Activated CD4-positive, alpha-beta T cell treated with anti-CD3 and anti-CD28 coated beads, Interleukin-2, amount 50 U/mL, for 16 hours (primary cell): ENCODE measurements at regions not wholly inside any gene's neighbourhood (a gene's known extent, or its start where the extent isn't known, plus 50 kb on each side); places are given as distances from the start of the nearest gene placed in this dataset.

Experiments
- DNase-seq: peaks from one replicate; pipeline ENCODE4 v3.0.0-alpha.2; 2020

DNA sequence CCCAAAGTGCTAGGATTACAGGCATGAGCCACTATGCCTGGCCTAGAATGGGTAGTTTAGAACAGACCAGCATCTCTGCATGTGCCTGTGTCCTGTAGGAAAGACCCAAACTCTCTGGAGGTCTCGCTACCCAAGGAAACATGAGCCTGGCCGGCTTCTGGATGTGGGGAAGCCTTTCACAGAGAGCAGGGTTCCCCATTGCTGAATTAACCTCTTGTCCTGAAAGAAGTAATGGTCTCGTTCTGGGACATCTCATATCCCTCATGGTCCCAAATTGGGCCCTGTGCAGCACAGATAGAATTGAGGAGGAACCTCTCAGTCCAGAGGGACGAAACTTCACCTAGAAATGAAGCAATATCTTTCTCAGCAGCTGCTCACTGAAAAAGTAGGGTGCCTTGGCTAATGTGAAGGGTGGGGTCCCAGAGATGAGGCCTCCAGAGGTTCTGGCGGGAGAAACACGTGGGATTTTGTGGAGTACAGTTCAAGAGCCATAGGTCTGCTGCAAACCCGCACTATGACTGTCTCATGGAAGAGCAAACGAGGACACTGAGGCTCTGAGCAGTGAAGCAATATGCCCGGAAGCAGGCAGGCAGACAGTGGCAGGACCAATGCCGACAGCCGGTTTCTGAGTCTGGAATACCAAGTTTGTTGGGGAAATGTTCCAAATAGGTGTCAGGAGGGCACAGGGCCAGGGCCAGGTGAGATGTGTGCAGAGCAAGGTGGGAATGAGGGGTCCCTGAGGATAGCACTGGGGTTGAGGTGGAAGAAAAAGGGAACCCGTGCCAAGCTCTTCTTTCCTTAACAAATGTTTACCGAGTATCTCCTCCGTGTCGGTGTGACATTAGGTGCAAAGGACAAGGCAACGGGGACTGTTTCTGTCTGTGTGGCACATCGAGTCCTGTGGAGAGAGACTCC, 121.0 kb upstream of the TWIST2 start:
- no peak for DNase-seq

GRCh38 chr2:238727585-238728329, 120.1 kb upstream of the TWIST2 start:
- DNase-seq = no peak

GRCh38 chr2:238728330-238729260, 119.3 kb upstream of the TWIST2 start:
- no peak for DNase-seq

DNA sequence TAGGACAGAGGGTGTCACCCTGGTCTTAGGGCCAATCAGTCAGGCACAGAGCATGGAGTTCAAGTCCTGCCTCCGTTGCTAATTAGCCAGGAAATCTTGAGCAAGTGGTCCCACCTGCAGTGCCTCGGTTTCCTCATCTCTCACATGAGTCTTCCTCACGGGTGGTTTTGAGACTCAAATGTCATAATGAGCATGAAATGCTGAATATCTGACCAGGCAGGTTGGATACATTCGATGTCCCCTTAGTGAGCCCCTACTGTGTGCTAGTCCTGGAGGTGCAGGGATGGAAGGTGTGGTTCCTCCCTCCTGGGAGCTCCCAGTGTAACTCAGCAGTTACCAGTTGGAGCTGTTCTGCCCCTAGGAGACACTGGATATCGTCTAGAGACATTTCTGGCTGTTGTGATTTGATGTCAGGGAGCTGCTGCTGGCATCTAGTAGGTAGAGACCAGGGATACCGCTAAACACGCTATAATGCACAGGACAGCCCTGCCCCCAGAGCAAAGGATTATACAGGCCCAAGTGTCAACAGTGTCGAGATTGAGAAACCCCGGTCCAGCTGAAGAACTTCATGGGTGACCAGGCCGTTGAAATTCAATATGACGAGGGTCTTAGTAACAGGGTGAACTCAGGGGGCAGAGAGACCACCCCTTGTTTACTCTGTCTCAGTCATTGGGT, 118.5 kb upstream of the TWIST2 start:
- DNase-seq = no peak

GRCh38 chr2:238730001-238730669, 117.8 kb upstream of the TWIST2 start:
- DNase-seq = no peak

GRCh38 chr2:238730881-238731280, 117.0 kb upstream of the TWIST2 start:
- no peak for DNase-seq

GRCh38 chr2:238731961-238732360, 115.9 kb upstream of the TWIST2 start:
- DNase-seq = no peak

- no peak for DNase-seq
These were observed 109.0 kb upstream of the TWIST2 start for GRCh38 chr2:238738917-238739316.

DNA sequence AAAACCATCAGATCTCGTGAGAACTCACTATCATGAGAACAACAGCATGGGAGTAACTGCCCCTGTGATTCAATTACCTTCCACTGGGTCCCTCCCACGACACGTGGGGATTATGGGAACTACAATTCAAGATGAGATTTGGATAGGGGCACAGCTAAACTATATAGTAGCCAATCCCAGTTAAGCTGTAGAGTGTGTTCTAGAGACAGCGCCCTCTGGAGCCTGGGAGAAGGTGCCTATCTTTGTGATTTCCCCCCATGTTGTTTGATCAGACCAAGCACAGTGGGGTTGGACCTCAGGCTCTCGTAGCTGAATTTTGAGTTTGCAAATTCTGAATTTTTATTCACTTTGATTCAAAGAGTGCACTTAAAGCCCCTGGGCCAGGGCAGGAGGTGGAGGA, 108.2 kb upstream of the TWIST2 start:
- no peak for DNase-seq

GRCh38 chr2:238741277-238741676, 106.6 kb upstream of the TWIST2 start:
- DNase-seq = no peak

- no peak for DNase-seq
These were observed 105.8 kb upstream of the TWIST2 start for GRCh38 chr2:238742066-238742465.

- DNase-seq = no peak
These were observed 105.2 kb upstream of the TWIST2 start for GRCh38 chr2:238742664-238743063.

- DNase-seq = no peak
These were observed 104.4 kb upstream of the TWIST2 start for GRCh38 chr2:238743243-238744065.

DNA sequence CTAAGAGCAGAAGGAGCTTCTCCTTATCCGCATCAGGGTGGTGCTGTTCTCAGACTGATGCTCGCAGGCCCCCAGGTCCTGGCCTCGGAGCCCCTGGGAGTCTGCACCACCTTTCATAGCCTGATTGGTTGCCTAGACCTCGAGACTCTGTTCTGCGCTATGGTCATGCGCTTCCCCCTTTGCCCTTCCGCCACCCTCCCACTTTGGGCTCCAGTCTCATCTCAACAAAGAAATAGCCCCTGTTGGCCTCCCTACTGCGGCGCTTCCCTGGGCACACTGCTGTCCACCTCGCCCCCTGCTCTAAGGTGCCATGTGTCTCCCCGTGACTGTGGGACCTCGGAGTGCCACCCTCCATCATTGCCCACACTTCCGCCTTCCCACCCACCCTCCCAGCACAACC, 102.9 kb upstream of the TWIST2 start:
- no peak for DNase-seq

DNA sequence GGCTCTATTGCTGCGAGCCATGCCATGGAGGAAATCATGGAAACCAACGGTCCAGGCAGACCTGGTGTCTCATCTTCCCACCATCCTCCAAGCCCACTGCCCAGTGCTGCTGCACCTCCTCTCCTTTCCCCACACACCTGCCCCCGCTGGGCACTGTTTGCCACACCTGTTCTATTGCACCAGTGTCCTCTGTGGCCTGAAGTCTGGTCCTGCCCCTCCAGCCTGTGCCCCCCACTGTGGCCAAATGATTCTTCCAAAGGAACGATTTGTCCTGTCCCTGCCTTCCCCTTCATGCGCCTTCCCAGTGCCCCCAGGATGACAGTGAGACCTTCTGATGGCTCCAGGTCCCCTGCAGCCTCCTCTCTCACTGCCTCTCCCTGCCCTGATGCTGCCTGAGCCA, 101.9 kb upstream of the TWIST2 start:
- DNase-seq = no peak

- no peak for DNase-seq
These were observed 100.8 kb upstream of the TWIST2 start for GRCh38 chr2:238747114-238747513.

- DNase-seq = no peak
These were observed 100.3 kb upstream of the TWIST2 start for GRCh38 chr2:238747557-238747956.

- no peak for DNase-seq
These were observed 97.5 kb upstream of the TWIST2 start for GRCh38 chr2:238750212-238750904.

DNA sequence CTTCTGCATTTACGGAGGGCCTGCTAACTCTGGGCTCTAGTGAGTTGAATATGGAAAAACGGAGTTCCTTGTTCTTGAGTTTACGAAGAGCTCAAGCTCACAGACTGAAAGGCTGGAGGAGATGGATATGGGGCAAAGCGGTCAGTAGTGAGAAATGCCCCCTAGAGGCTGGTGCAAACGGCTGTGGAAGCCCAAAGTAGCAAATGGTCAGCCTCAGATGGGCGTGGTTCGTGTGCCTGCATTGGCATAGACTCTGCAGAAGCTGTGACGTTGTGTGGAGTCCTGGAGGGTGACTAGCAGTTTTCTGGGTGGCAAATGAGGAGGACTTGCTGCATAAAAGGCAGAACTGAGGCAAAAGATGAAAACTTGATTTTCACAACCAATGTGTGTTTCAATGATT, 93.6 kb upstream of the TWIST2 start:
- DNase-seq = no peak

DNA sequence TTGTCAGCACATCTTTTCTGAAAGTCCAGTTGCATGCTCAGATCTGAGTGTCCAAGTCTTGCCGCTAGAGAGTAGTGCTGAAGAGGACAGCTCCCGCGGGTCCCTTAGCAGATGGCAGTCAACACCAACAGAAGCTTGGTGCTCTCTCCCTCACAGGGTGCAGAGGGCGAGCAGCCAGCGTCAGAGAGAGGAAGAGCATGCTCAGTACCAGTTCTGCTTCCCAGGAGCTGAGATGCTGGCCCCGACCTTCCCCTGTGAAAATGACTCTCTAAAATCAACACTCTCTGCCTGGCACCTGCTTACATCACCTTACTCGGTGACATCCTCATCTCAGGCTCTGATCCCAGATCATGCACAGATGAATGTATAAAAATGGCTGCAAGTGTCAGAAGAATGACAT, 86.0 kb upstream of the TWIST2 start:
- no peak for DNase-seq
